Ascending aorta (tissue), 2 donors: ENCODE measurements at regions not wholly inside any gene's neighbourhood (a gene's known extent, or its start where the extent isn't known, plus 50 kb on each side); places are given as distances from the start of the nearest gene placed in this dataset.

Experiments
- DNase-seq, 2 donors: peaks; one replicate each; pipeline ENCODE4 v3.0.0-alpha.2; 2019; ENCODE audit warnings: low spot score in 2 of 2
- H3K27ac ChIP-seq, 2 donors: fragments of 200-600 bp; sonication (generic); one replicate each; pipeline ENCODE4 v1.5.1; 2016 to 2017; ENCODE audit warnings: mild to moderate bottlenecking in 1 of 2
- H3K27me3 ChIP-seq: fragments of 200-600 bp; sonication (generic); one replicate; pipeline ENCODE4 v1.5.1; 2017
- H3K36me3 ChIP-seq, 2 donors: fragments of 200-600 bp; sonication (generic); one replicate each; pipeline ENCODE4 v1.5.1; 2016
- H3K4me1 ChIP-seq, 2 donors: fragments of 200-600 bp; sonication (generic); one replicate each; pipeline ENCODE4 v1.5.1; 2016 to 2017; ENCODE audit warnings: mild to moderate bottlenecking in 1 of 2
- H3K4me3 ChIP-seq, 2 donors: fragments of 200-600 bp; sonication (generic); one replicate each; pipeline ENCODE4 v1.5.1; 2016 to 2017; ENCODE audit warnings: mild to moderate bottlenecking in 1 of 2
- H3K9me3 ChIP-seq, 2 donors: fragments of 200-600 bp; sonication (generic); one replicate each; pipeline ENCODE4 v1.5.1; 2016
- CTCF ChIP-seq, 3 experiments: fragments of 200-600 bp in 2 of 3; fragments of 450-650 bp in 1 of 3; sonication (generic) in 2 of 3; IDR thresholded peaks; one replicate each; pipeline ENCODE4 v1.5.1; 2016 to 2019; ENCODE audit warnings: antibody characterized with exemption in 3 of 3, mild to moderate bottlenecking in 1 of 3, moderate library complexity in 1 of 3
- intact Hi-C: fragments of 100-400 bp; cut with DNase I; formaldehyde crosslinking; loops from one replicate; pipeline ENCODE4 v1.15.1; 2023

DNA sequence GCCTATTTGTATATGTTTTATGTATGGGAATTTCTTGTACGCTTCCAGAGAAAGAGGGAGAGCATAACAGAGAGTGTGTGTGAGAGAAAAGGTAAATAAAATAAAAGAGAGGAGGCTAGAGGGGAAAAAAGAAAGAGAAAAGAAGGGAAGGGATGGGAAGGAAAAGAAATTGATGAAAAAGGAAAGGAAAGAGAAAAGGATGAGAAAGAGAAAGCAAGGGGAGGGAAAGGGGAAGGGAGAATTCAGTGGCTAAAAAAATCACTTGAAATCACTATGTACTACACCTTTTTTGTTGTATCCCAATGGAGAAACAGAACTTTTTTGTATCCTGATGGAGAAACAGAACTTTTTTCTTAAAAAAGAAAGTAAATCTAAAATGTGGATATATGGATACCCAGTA, 165.5 kb upstream of the MBNL1 start:
- no peaks in the 10 kb centered on the region for H3K36me3 ChIP-seq
- no peaks in the 10 kb centered on the region for H3K27me3 ChIP-seq
- H3K27ac ChIP-seq, result no peak overlapping the region
- H3K4me1 ChIP-seq, result no peaks in the 10 kb centered on the region
- no peak for TF ChIP-seq CTCF (IDR thresholded peaks at IDR 0.05)
- intact Hi-C loops, result no loop called here
- no peak overlapping the region for H3K4me3 ChIP-seq
- H3K9me3 ChIP-seq, result no peaks in the 10 kb centered on the region
- DNase-seq, result no peak

DNA sequence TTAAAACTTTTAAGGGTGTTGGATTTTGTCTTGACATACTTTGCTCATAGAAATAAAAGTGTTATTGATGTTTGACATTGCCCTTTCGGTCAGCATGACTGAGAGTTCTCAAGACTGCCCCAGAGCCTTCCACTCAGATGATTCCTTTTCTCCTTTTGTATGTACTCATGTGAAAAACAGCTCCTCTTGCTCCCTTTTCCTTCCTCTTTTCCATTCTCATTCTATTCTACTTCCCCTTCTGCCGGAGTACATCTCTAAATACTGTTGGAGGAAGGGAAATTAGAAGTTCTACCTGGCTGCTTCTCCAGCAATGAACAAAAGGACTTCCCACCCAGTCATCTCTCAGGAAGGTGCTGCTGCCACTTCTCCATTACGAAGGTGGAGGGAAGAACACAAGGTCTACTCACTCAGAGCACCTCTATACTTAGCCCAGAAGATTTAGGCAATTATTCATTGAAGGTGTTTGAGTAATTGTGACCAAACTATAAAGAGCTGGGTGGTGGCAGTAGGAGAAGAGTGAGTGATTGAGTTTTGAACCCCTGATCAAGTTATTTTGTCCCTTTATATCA, 163.8 kb upstream of the MBNL1 start:
- no peaks in the 10 kb centered on the region for H3K36me3 ChIP-seq

GRCh38 chr3:152105446-152105845, 163.3 kb upstream of the MBNL1 start:
- intact Hi-C loops, result no loop called here

More for the DNA sequence above, 163.8 kb upstream of the MBNL1 start:
- Histone ChIP-seq H3K4me3 (no peak overlapping the region), H3K27ac (no peak overlapping the region), H3K4me1 (no peaks in the 10 kb centered on the region), H3K27me3 (no peaks in the 10 kb centered on the region), H3K9me3 (no peaks in the 10 kb centered on the region)
- intact Hi-C loops, result no loop called here
- no peak for TF ChIP-seq CTCF (IDR thresholded peaks at IDR 0.05)
- no peak for DNase-seq

GRCh38 chr3:152109038-152109437, 159.7 kb upstream of the MBNL1 start:
- no peak for DNase-seq
- H3K27ac ChIP-seq, result no peak overlapping the region
- H3K36me3 ChIP-seq, result no peaks in the 10 kb centered on the region
- H3K27me3 ChIP-seq, result no peaks in the 10 kb centered on the region
- no peaks in the 10 kb centered on the region for H3K9me3 ChIP-seq
- H3K4me3 ChIP-seq, result no peak overlapping the region
- TF ChIP-seq CTCF (IDR thresholded peaks at IDR 0.05), result no peak
- H3K4me1 ChIP-seq, result no peaks in the 10 kb centered on the region
- intact Hi-C loops, result no loop called here

More at GRCh38 chr3:152105446-152105845, 163.3 kb upstream of the MBNL1 start:
- no peak for DNase-seq
- no peak overlapping the region for H3K27ac ChIP-seq
- no peaks in the 10 kb centered on the region for H3K4me1 ChIP-seq
- no peak for TF ChIP-seq CTCF (IDR thresholded peaks at IDR 0.05)
- H3K36me3 ChIP-seq, result no peaks in the 10 kb centered on the region
- H3K9me3 ChIP-seq, result no peaks in the 10 kb centered on the region
- H3K27me3 ChIP-seq, result no peaks in the 10 kb centered on the region
- no peak overlapping the region for H3K4me3 ChIP-seq

- Histone ChIP-seq H3K9me3 (no peaks in the 10 kb centered on the region), H3K27me3 (no peaks in the 10 kb centered on the region), H3K4me1 (no peaks in the 10 kb centered on the region), H3K36me3 (no peaks in the 10 kb centered on the region), H3K4me3 (no peak overlapping the region), H3K27ac (peak overlapping the region in 1 of 2 donors; percentile 11)
- DNase-seq, result no peak
- TF ChIP-seq CTCF (IDR thresholded peaks at IDR 0.05), result no peak
- intact Hi-C loops, result no loop called here
Measured at GRCh38 chr3:152113413-152113812, 155.3 kb upstream of the MBNL1 start.
